Mesenchymal stem cell (in vitro differentiated cells and primary cell): ENCODE measurements at regions not wholly inside any gene's neighbourhood (a gene's known extent, or its start where the extent isn't known, plus 50 kb on each side); places are given as distances from the start of the nearest gene placed in this dataset.

Source experiments
- DNase-seq: peaks from one replicate; pipeline ENCODE4 v3.0.0-alpha.2; 2013
- H2AFZ ChIP-seq: one replicate; pipeline ENCODE4 v1.6.1; 2013; ENCODE audit warnings: low read depth, mild to moderate bottlenecking, control low read depth, inconsistent platforms, low read length, moderate library complexity
- H2AK5ac ChIP-seq: 2 replicates; pipeline ENCODE4 v1.6.1; 2013; ENCODE audit warnings: low read length, moderate library complexity, mild to moderate bottlenecking, inconsistent platforms; ENCODE audit not compliant: severe bottlenecking
- H2BK120ac ChIP-seq: one replicate; pipeline ENCODE4 v1.6.1; 2013; ENCODE audit warnings: low read depth, mild to moderate bottlenecking, inconsistent platforms, low read length, moderate library complexity
- H2BK12ac ChIP-seq, 2 experiments: one replicate each; pipeline ENCODE4 v1.6.1; 2013; ENCODE audit warnings: inconsistent platforms in 2 of 2, low read length in 2 of 2, mild to moderate bottlenecking in 2 of 2, moderate library complexity in 2 of 2, control low read depth in 1 of 2
- H2BK15ac ChIP-seq: one replicate; pipeline ENCODE4 v1.6.1; 2013; ENCODE audit warnings: mild to moderate bottlenecking, low read depth, inconsistent platforms; ENCODE audit not compliant: poor library complexity, severe bottlenecking
- H2BK5ac ChIP-seq: 2 replicates; pipeline ENCODE4 v1.6.1; 2013; ENCODE audit warnings: low read depth, mild to moderate bottlenecking, low read length, control low read depth, inconsistent platforms; ENCODE audit not compliant: poor library complexity, severe bottlenecking
- H3K14ac ChIP-seq, 2 experiments: one replicate each; pipeline ENCODE4 v1.6.1; 2013; ENCODE audit warnings: inconsistent platforms in 2 of 2, low read length in 2 of 2, control low read depth in 1 of 2, mild to moderate bottlenecking in 1 of 2, moderate library complexity in 1 of 2
- H3K18ac ChIP-seq, 2 experiments: one replicate each; pipeline ENCODE4 v1.6.1; 2013; ENCODE audit warnings: inconsistent platforms in 2 of 2, low read length in 2 of 2, control low read depth in 1 of 2, low read depth in 1 of 2, mild to moderate bottlenecking in 1 of 2
- H3K23ac ChIP-seq, 2 experiments: one replicate each; pipeline ENCODE4 v1.6.1; 2013; ENCODE audit warnings: inconsistent platforms in 2 of 2, low read length in 2 of 2, mild to moderate bottlenecking in 2 of 2, moderate library complexity in 2 of 2, control low read depth in 1 of 2
- H3K27ac ChIP-seq: 2 replicates; pipeline ENCODE4 v1.5.1; 2013; ENCODE audit warnings: mild to moderate bottlenecking, moderate library complexity, low read length, control low read depth, inconsistent platforms; ENCODE audit not compliant: poor library complexity, severe bottlenecking
- H3K27me3 ChIP-seq, 2 experiments: 2 replicates each; pipeline versions ENCODE4 v1.6.1 to v1.7.0; 2013; ENCODE audit warnings: low read length in 2 of 2, mild to moderate bottlenecking in 2 of 2, moderate library complexity in 2 of 2, control low read depth in 1 of 2, inconsistent platforms in 1 of 2; ENCODE audit not compliant: control insufficient read depth in 1 of 2, insufficient read depth in 1 of 2
- H3K36me3 ChIP-seq, 2 experiments: 2 replicates each; pipeline versions ENCODE4 v1.6.1 to v1.7.0; 2013; ENCODE audit warnings: low read length in 2 of 2, control low read depth in 1 of 2, inconsistent platforms in 1 of 2, low read depth in 1 of 2, mild to moderate bottlenecking in 1 of 2; ENCODE audit not compliant: insufficient read depth in 2 of 2, control insufficient read depth in 1 of 2
- H3K4ac ChIP-seq, 2 experiments: one replicate each; pipeline ENCODE4 v1.6.1; 2013; ENCODE audit warnings: inconsistent platforms in 2 of 2, low read length in 2 of 2, mild to moderate bottlenecking in 2 of 2, moderate library complexity in 2 of 2, control low read depth in 1 of 2, low read depth in 1 of 2
- H3K4me1 ChIP-seq: 2 replicates; pipeline ENCODE4 v1.6.1; 2013; ENCODE audit warnings: low read depth, low read length, control low read depth; ENCODE audit not compliant: control insufficient read depth, insufficient read depth
- H3K4me2 ChIP-seq: 2 replicates; pipeline ENCODE4 v1.6.1; 2013; ENCODE audit warnings: low read length, mild to moderate bottlenecking, inconsistent platforms; ENCODE audit not compliant: poor library complexity, severe bottlenecking
- H3K4me3 ChIP-seq, 2 experiments: 2 replicates each; pipeline versions ENCODE4 v1.5.1 to v1.7.0; 2013; ENCODE audit warnings: low read length in 2 of 2, mild to moderate bottlenecking in 2 of 2, control low read depth in 1 of 2, low read depth in 1 of 2; ENCODE audit not compliant: insufficient read depth in 1 of 2
- H3K79me1 ChIP-seq: replicated peaks from 2 replicates; pipeline ENCODE4 v1.6.1; 2013; ENCODE audit warnings: mild to moderate bottlenecking, control low read depth, low read length, inconsistent platforms; ENCODE audit not compliant: poor library complexity, severe bottlenecking
- H3K9ac ChIP-seq: 2 replicates; pipeline ENCODE4 v1.7.0; 2013; ENCODE audit warnings: mild to moderate bottlenecking, low read length, moderate library complexity
- H3K9me3 ChIP-seq: 2 replicates; pipeline ENCODE4 v1.7.0; 2013; ENCODE audit warnings: mild to moderate bottlenecking, low read length; ENCODE audit not compliant: control insufficient read depth
- H4K8ac ChIP-seq: one replicate; pipeline ENCODE4 v1.6.1; 2013; ENCODE audit warnings: inconsistent platforms, mild to moderate bottlenecking, low read length, moderate library complexity
- H4K91ac ChIP-seq: one replicate; pipeline ENCODE4 v1.6.1; 2013; ENCODE audit warnings: mild to moderate bottlenecking, low read length, inconsistent platforms
- WGBS: methylation state at CpG from one replicate; pipeline ENCODE4 v1.1.7; 2013; ENCODE audit warnings: mixed read lengths; 5-methylcytosine and 5-hydroxymethylcytosine counted together

GRCh38 chr18:10275486-10275885 lies 178.9 kb upstream of the APCDD1 start:
- Histone ChIP-seq H3K27ac (no peak overlapping the region), H4K8ac (no peak overlapping the region), H3K4me3 (no peak overlapping the region), H3K79me1 (no peaks in the 10 kb centered on the region), H3K27me3 (no peaks in the 10 kb centered on the region), H2BK12ac (no peak overlapping the region), H3K9me3 (no peaks in the 10 kb centered on the region), H3K14ac (no peak overlapping the region), H3K4me1 (no peaks in the 10 kb centered on the region), H3K9ac (no peak overlapping the region), H2BK120ac (no peak overlapping the region), H3K4me2 (no peak overlapping the region), H3K36me3 (no peaks in the 10 kb centered on the region), H4K91ac (no peak overlapping the region), H3K4ac (no peak overlapping the region), H2AK5ac (no peak overlapping the region), H2BK5ac (no peak overlapping the region), H3K23ac (no peak overlapping the region), H2BK15ac (no peak overlapping the region), H2AFZ (no peak overlapping the region), H3K18ac (no peak overlapping the region)
- 94% methylated on average over 1 of the region's 3 CpGs for WGBS
- DNase-seq, result no peak

- Histone ChIP-seq H3K23ac (no peak overlapping the region), H3K9me3 (no peaks in the 10 kb centered on the region), H2BK5ac (no peak overlapping the region), H3K27ac (no peak overlapping the region), H3K36me3 (no peaks in the 10 kb centered on the region), H3K18ac (no peak overlapping the region), H2AK5ac (no peak overlapping the region), H3K4me1 (no peaks in the 10 kb centered on the region), H2BK12ac (no peak overlapping the region), H3K79me1 (no peaks in the 10 kb centered on the region), H2BK120ac (no peak overlapping the region), H3K4me3 (no peak overlapping the region), H4K91ac (no peak overlapping the region), H3K4me2 (no peak overlapping the region), H3K27me3 (peaks cover 0 to 3% of the 10 kb centered on the region in 2 experiments), H3K4ac (no peak overlapping the region), H2BK15ac (no peak overlapping the region), H3K14ac (no peak overlapping the region), H4K8ac (no peak overlapping the region), H2AFZ (no peak overlapping the region), H3K9ac (no peak overlapping the region)
- no peak for DNase-seq
Observed at GRCh38 chr18:10278265-10278664, 176.2 kb upstream of the APCDD1 start.

GRCh38 chr18:10279471-10279870 lies 175.0 kb upstream of the APCDD1 start:
- Histone ChIP-seq H2AK5ac (no peak overlapping the region), H3K79me1 (no peaks in the 10 kb centered on the region), H3K23ac (no peak overlapping the region), H3K4me3 (no peak overlapping the region), H2AFZ (no peak overlapping the region), H3K18ac (no peak overlapping the region), H3K4me1 (no peaks in the 10 kb centered on the region), H3K27ac (no peak overlapping the region), H2BK12ac (no peak overlapping the region), H3K14ac (no peak overlapping the region), H3K4ac (no peak overlapping the region), H2BK5ac (no peak overlapping the region), H3K9ac (no peak overlapping the region), H3K27me3 (peaks cover 0 to 3% of the 10 kb centered on the region in 2 experiments), H2BK120ac (no peak overlapping the region), H4K8ac (no peak overlapping the region), H4K91ac (no peak overlapping the region), H3K4me2 (no peak overlapping the region), H3K36me3 (no peaks in the 10 kb centered on the region), H3K9me3 (no peaks in the 10 kb centered on the region), H2BK15ac (no peak overlapping the region)
- no peak for DNase-seq
- 93% methylated on average over 4 of the region's 4 CpGs for WGBS

GRCh38 chr18:10279905-10280644 lies 174.4 kb upstream of the APCDD1 start:
- Histone ChIP-seq H2BK12ac (no peak overlapping the region), H3K14ac (no peak overlapping the region), H3K4ac (no peak overlapping the region), H3K9ac (no peak overlapping the region), H2AK5ac (no peak overlapping the region), H3K4me1 (no peaks in the 10 kb centered on the region), H4K8ac (no peak overlapping the region), H2BK120ac (no peak overlapping the region), H3K79me1 (no peaks in the 10 kb centered on the region), H3K18ac (no peak overlapping the region), H3K4me2 (no peak overlapping the region), H3K4me3 (no peak overlapping the region), H2BK15ac (no peak overlapping the region), H3K9me3 (no peaks in the 10 kb centered on the region), H2AFZ (no peak overlapping the region), H2BK5ac (no peak overlapping the region), H4K91ac (no peak overlapping the region), H3K36me3 (no peaks in the 10 kb centered on the region), H3K23ac (no peak overlapping the region), H3K27me3 (peaks cover 0 to 7% of the 10 kb centered on the region in 2 experiments), H3K27ac (no peak overlapping the region)
- 92% methylated on average over 6 of the region's 9 CpGs for WGBS
- DNase-seq, result no peak
